Keratinocyte (primary cell): ENCODE measurements at regions not wholly inside any gene's neighbourhood (a gene's known extent, or its start where the extent isn't known, plus 50 kb on each side); places are given as distances from the start of the nearest gene placed in this dataset.

ENCODE experiments used
- DNase-seq: peaks from one replicate; pipeline ENCODE4 v3.0.0-alpha.2; 2011; ENCODE audit warnings: low read depth, missing footprints, low spot score
- FAIRE-seq: peaks from 2 replicates; lab custom pipeline; 2011; peaks lifted over from hg19 to GRCh38; lab: Jason Lieb, UNC
- H2AFZ ChIP-seq: 2 replicates; pipeline ENCODE4 v1.6.0; 2012; ENCODE audit warnings: low read length, control low read depth, inconsistent platforms; ENCODE audit not compliant: control insufficient read depth
- H3K27ac ChIP-seq: 2 replicates; pipeline ENCODE4 v1.5.1; 2011; ENCODE audit warnings: low read length; ENCODE audit not compliant: control insufficient read depth, insufficient read depth
- H3K27me3 ChIP-seq: 3 replicates; pipeline ENCODE4 v1.6.0; 2011; ENCODE audit warnings: low read length; ENCODE audit not compliant: control insufficient read depth, insufficient read depth; ENCODE audit errors: extremely low read depth
- H3K36me3 ChIP-seq, 2 experiments: 2 replicates in 1 of 2; 3 replicates in 1 of 2; pipeline ENCODE4 v1.5.1; 2011; ENCODE audit warnings: low read length in 2 of 2, mild to moderate bottlenecking in 1 of 2; ENCODE audit not compliant: control insufficient read depth in 2 of 2, insufficient read depth in 2 of 2; ENCODE audit errors: extremely low read depth in 1 of 2
- H3K4me1 ChIP-seq: 3 replicates; pipeline ENCODE4 v1.5.1; 2011; ENCODE audit warnings: low read length; ENCODE audit not compliant: control insufficient read depth, insufficient read depth; ENCODE audit errors: extremely low read depth
- H3K4me2 ChIP-seq: 3 replicates; pipeline ENCODE4 v1.6.0; 2011; ENCODE audit warnings: low read depth, low read length; ENCODE audit not compliant: control insufficient read depth, insufficient read depth; ENCODE audit errors: extremely low read depth
- H3K4me3 ChIP-seq, 3 experiments: fragments of 200-600 bp in 1 of 3; sonication (generic) in 1 of 3; 2 replicates in 2 of 3; 3 replicates in 1 of 3; pipeline ENCODE4 v1.5.1; 2011 to 2016; ENCODE audit warnings: low read length in 3 of 3, mild to moderate bottlenecking in 3 of 3, control low read depth in 2 of 3, inconsistent platforms in 1 of 3, low read depth in 1 of 3, mixed read lengths in 1 of 3, mixed run types in 1 of 3, moderate library complexity in 1 of 3; ENCODE audit not compliant: control insufficient read depth in 2 of 3, insufficient read depth in 2 of 3; ENCODE audit errors: extremely low read depth in 1 of 3
- H3K79me2 ChIP-seq: 2 replicates; pipeline ENCODE4 v1.6.0; 2012; ENCODE audit warnings: low read length; ENCODE audit not compliant: control insufficient read depth, insufficient read depth
- H3K9ac ChIP-seq: 3 replicates; pipeline ENCODE4 v1.6.0; 2011; ENCODE audit warnings: low read length; ENCODE audit not compliant: control insufficient read depth, insufficient read depth; ENCODE audit errors: extremely low read depth
- H3K9me1 ChIP-seq: 3 replicates; pipeline ENCODE4 v1.6.0; 2011; ENCODE audit warnings: low read length; ENCODE audit not compliant: control insufficient read depth, insufficient read depth; ENCODE audit errors: extremely low read depth
- H3K9me3 ChIP-seq: 2 replicates; pipeline ENCODE4 v1.5.1; 2012; ENCODE audit warnings: low read depth, low read length; ENCODE audit not compliant: control insufficient read depth
- H4K20me1 ChIP-seq: 3 replicates; pipeline ENCODE4 v1.6.0; 2011; ENCODE audit warnings: low read length; ENCODE audit not compliant: control insufficient read depth, insufficient read depth; ENCODE audit errors: extremely low read depth
- CTCF ChIP-seq, 3 experiments: IDR thresholded peaks in 1 of 3; conservative IDR thresholded peaks in 1 of 3; optimal IDR thresholded peaks in 1 of 3; 2 replicates in 2 of 3; 3 replicates in 1 of 3; pipeline versions ENCODE3 to v1.5.1; 2011; ENCODE audit warnings: low read length in 3 of 3, mild to moderate bottlenecking in 3 of 3, moderate library complexity in 2 of 3, control low read depth in 1 of 3, inconsistent platforms in 1 of 3; ENCODE audit not compliant: insufficient read depth in 2 of 3; ENCODE audit errors: extremely low read depth in 1 of 3
- EZH2 ChIP-seq: IDR thresholded peaks from one replicate; pipeline ENCODE4 v1.6.1; 2012; ENCODE audit warnings: inconsistent platforms, mild to moderate bottlenecking, low read length, moderate library complexity
- dilution Hi-C: fragments of 300-500 bp; cut with MboI; formaldehyde crosslinking; loops from one replicate; pipeline ENCODE4 v1.7.0; 2020; ENCODE audit warnings: low sequenced_read_pairs; ENCODE audit not compliant: extremely low pct_ligation_motif_present

GRCh38 chr6:43855247-43855646 is 85.2 kb downstream of the VEGFA start:
- H3K79me2 ChIP-seq: no peaks in the 10 kb centered on the region
- no peak overlapping the region for H3K4me2 ChIP-seq
- H3K9ac ChIP-seq: no peak overlapping the region
- dilution Hi-C loops: no loop called here
- no peaks in the 10 kb centered on the region for H3K9me3 ChIP-seq
- H4K20me1 ChIP-seq: no peaks in the 10 kb centered on the region
- TF ChIP-seq EZH2 (no peak), CTCF (optimal IDR thresholded peaks at IDR 0.05 in 1 of 3, IDR thresholded peaks at IDR 0.05 in 1 of 3, conservative IDR thresholded peaks at IDR 0.05 in 1 of 3; ENCODE audit: extremely low read depth in 1 of 3, insufficient read depth in 2 of 3, low read length in 3 of 3) (no peak)
- no peaks in the 10 kb centered on the region for H3K9me1 ChIP-seq
- H3K27ac ChIP-seq: no peak overlapping the region
- H2AFZ ChIP-seq: no peak overlapping the region
- H3K4me3 ChIP-seq: no peak overlapping the region
- peaks cover 5% of the 10 kb centered on the region for H3K27me3 ChIP-seq
- FAIRE-seq (no peak), DNase-seq (no peak)
- H3K4me1 ChIP-seq: no peaks in the 10 kb centered on the region
- H3K36me3 ChIP-seq: no peaks in the 10 kb centered on the region

GRCh38 chr6:43853066-43853650 is 83.1 kb downstream of the VEGFA start:
- Histone ChIP-seq H3K9me1 (no peaks in the 10 kb centered on the region), H3K4me1 (no peaks in the 10 kb centered on the region), H3K36me3 (no peaks in the 10 kb centered on the region), H4K20me1 (no peaks in the 10 kb centered on the region), H3K9me3 (no peaks in the 10 kb centered on the region), H3K27ac (no peak overlapping the region), H3K4me3 (no peak overlapping the region), H3K9ac (no peak overlapping the region), H2AFZ (no peak overlapping the region), H3K79me2 (no peaks in the 10 kb centered on the region), H3K27me3 (peaks cover 2% of the 10 kb centered on the region), H3K4me2 (no peak overlapping the region)
- FAIRE-seq: no peak
- DNase-seq: no peak
- dilution Hi-C loops: no loop called here
- no peak for TF ChIP-seq EZH2
- no peak for TF ChIP-seq CTCF (optimal IDR thresholded peaks at IDR 0.05 in 1 of 3, IDR thresholded peaks at IDR 0.05 in 1 of 3, conservative IDR thresholded peaks at IDR 0.05 in 1 of 3; ENCODE audit: extremely low read depth in 1 of 3, insufficient read depth in 2 of 3, low read length in 3 of 3)
